K562 (cell line): ENCODE measurements at regions not wholly inside any gene's neighbourhood (a gene's known extent, or its start where the extent isn't known, plus 50 kb on each side); places are given as distances from the start of the nearest gene placed in this dataset.

ENCODE experiments used
- ATAC-seq: fragments of 200-7000 bp; cut with Tn5 transposase; 3 replicates; pipeline ENCODE4 v1.9.1; 2020; ENCODE audit warnings: moderate library complexity
- BruUV-seq: library from RNA; stranded (reverse); fragments of 400-500 nt; replicated peaks from 2 replicates; lab custom pipeline; 2021; lab: Mats Ljungman, UMichigan
- CTCF ChIA-PET: fragments of 300-600 bp; formaldehyde crosslinking; extraction: SDS; loops from one replicate; lab custom pipeline; 2021; ENCODE audit warnings: low intra/inter-chr PET ratio; lab: Yijun Ruan, JAX
- POLR2A ChIA-PET: fragments of 300-600, 350-650 bp; sonication (Branson Sonifier 250); formaldehyde crosslinking; extraction: SDS; loops from one replicate; lab custom pipeline; 2021; ENCODE audit warnings: antibody characterized with exemption, inconsistent platforms; lab: Yijun Ruan, JAX
- DNase-seq, 4 experiments: peaks; one replicate each; pipeline versions ENCODE4 v3.0.0 to v3.0.0-alpha.2; 2011 to 2018; ENCODE audit warnings: low spot score in 3 of 4, mixed read lengths in 3 of 4; ENCODE audit errors: extremely low read depth in 1 of 4
- FAIRE-seq: peaks from 2 replicates; lab custom pipeline; 2011; peaks lifted over from hg19 to GRCh38; lab: Jason Lieb, UNC
- H2AFZ ChIP-seq: 2 replicates; pipeline ENCODE4 v1.6.0; 2011; ENCODE audit warnings: low read depth, low read length, control low read depth, inconsistent platforms
- H3K27ac ChIP-seq: fragments of 200-600 bp; 3 replicates; pipeline ENCODE4 v1.8.0; 2011; ENCODE audit warnings: low read depth, mild to moderate bottlenecking, control low read depth, inconsistent platforms, low read length, moderate library complexity, mixed read lengths; ENCODE audit errors: extremely low read depth
- H3K27me3 ChIP-seq, 2 experiments: fragments of 300-600 bp in 1 of 2; 2 replicates in 1 of 2; 3 replicates in 1 of 2; pipeline versions ENCODE4 v1.6.0 to v1.8.0; 2011; ENCODE audit warnings: inconsistent platforms in 2 of 2, low read length in 2 of 2, mild to moderate bottlenecking in 1 of 2, mixed read lengths in 1 of 2, moderate library complexity in 1 of 2; ENCODE audit not compliant: control insufficient read depth in 2 of 2, insufficient read depth in 2 of 2
- H3K36me3 ChIP-seq: fragments of 300-600 bp; 3 replicates; pipeline ENCODE4 v1.8.0; 2011; ENCODE audit warnings: mild to moderate bottlenecking, low read length, inconsistent platforms; ENCODE audit not compliant: control insufficient read depth, insufficient read depth
- H3K4me1 ChIP-seq, 2 experiments: fragments of 200-600 bp in 1 of 2; replicated peaks in 1 of 2; 2 replicates in 1 of 2; 3 replicates in 1 of 2; pipeline versions ENCODE4 v1.5.1 to v1.8.0; 2011; ENCODE audit warnings: inconsistent platforms in 2 of 2, low read length in 2 of 2, mild to moderate bottlenecking in 1 of 2, mixed read lengths in 1 of 2, moderate library complexity in 1 of 2; ENCODE audit not compliant: control insufficient read depth in 2 of 2, insufficient read depth in 2 of 2
- H3K4me2 ChIP-seq: 2 replicates; pipeline ENCODE4 v1.6.1; 2011; ENCODE audit warnings: low read length, control low read depth, inconsistent platforms, mixed read lengths; ENCODE audit not compliant: insufficient read depth
- H3K4me3 ChIP-seq: fragments of 200-600 bp; sonication (generic), shearing (Covaris generic); 2 replicates; pipeline ENCODE4 v1.5.1; 2016; ENCODE audit warnings: control low read depth, inconsistent platforms
- H3K79me2 ChIP-seq: fragments of 200-600 bp; 3 replicates; pipeline ENCODE4 v1.8.0; 2011; ENCODE audit warnings: low read length, inconsistent platforms; ENCODE audit not compliant: control insufficient read depth, insufficient read depth
- H3K9ac ChIP-seq, 2 experiments: 2 replicates each; pipeline versions ENCODE4 v1.6.0 to v1.6.1; 2011; ENCODE audit warnings: low read depth in 2 of 2, low read length in 2 of 2, control low read depth in 1 of 2, inconsistent platforms in 1 of 2, mild to moderate bottlenecking in 1 of 2, mixed read lengths in 1 of 2; ENCODE audit not compliant: insufficient read depth in 1 of 2
- H3K9me1 ChIP-seq: one replicate; pipeline ENCODE4 v1.6.0; 2011; ENCODE audit warnings: inconsistent platforms, mild to moderate bottlenecking, low read length, moderate library complexity; ENCODE audit not compliant: control insufficient read depth, insufficient read depth
- H3K9me3 ChIP-seq: replicated peaks from 2 replicates; pipeline ENCODE4 v1.5.1; 2011; ENCODE audit warnings: low read depth, low read length, inconsistent platforms; ENCODE audit not compliant: control insufficient read depth, insufficient read depth
- H4K20me1 ChIP-seq: replicated peaks from 2 replicates; pipeline ENCODE4 v1.6.1; 2011; ENCODE audit warnings: low read length, inconsistent platforms, mixed read lengths; ENCODE audit not compliant: control insufficient read depth, insufficient read depth
- CHCHD3 ChIP-seq: fragments of 250-450 bp; sonication (Bioruptor Pico); IDR thresholded peaks from 2 replicates; pipeline ENCODE4 v2.1.2; 2022; ENCODE audit warnings: mild to moderate bottlenecking
- CREB1 ChIP-seq, 2 experiments: sonication (generic) in 1 of 2; formaldehyde crosslinking in 1 of 2; IDR thresholded peaks; 2 replicates each; pipeline versions ENCODE4 v1.6.1 to v1.8.0; 2012 to 2022; ENCODE audit warnings: inconsistent platforms in 1 of 2, mild to moderate bottlenecking in 1 of 2, missing genetic modification reagents in 1 of 2, moderate library complexity in 1 of 2
- ELF2 ChIP-seq: fragments of 250-450 bp; sonication (Bioruptor Pico); IDR thresholded peaks from 2 replicates; pipeline ENCODE4 v1.5.0; 2021; ENCODE audit warnings: mild to moderate bottlenecking
- ELF4 ChIP-seq: fragments of 450-650 bp; formaldehyde crosslinking; IDR thresholded peaks from 2 replicates; pipeline ENCODE4 v1.4.0; 2022; ENCODE audit warnings: missing genetic modification characterization
- MAFK ChIP-seq: IDR thresholded peaks from 2 replicates; pipeline ENCODE4 v1.6.1; 2011; ENCODE audit warnings: low read length, improper control_type of control experiment
- THRB ChIP-seq: fragments of 450-650 bp; formaldehyde crosslinking; conservative IDR thresholded peaks from 2 replicates; pipeline ENCODE4 v1.4.0; 2022; ENCODE audit warnings: mild to moderate bottlenecking, missing genetic modification characterization
- ZNF134 ChIP-seq: fragments of 250-450 bp; sonication (Bioruptor Pico); conservative IDR thresholded peaks from 2 replicates; pipeline ENCODE4 v1.4.0; 2020
- WGBS: fragments of 100-300 bp; shearing (Covaris generic); methylation state at CpG from one replicate; pipeline ENCODE4 v1.1.6; 2016; ENCODE audit warnings: low coverage, mixed read lengths; ENCODE audit not compliant: insufficient coverage; ENCODE audit errors: missing lambda C conversion rate; 5-methylcytosine and 5-hydroxymethylcytosine counted together
- in situ Hi-C: fragments of 300-500 bp; cut with MboI; formaldehyde crosslinking; loops from 4 replicates; pipeline ENCODE4 v1.15.0; 2018; ENCODE audit warnings: inconsistent platforms, mixed read lengths
- intact Hi-C: fragments of 100-400 bp; cut with micrococcal nuclease; formaldehyde crosslinking; loops from 2 replicates; pipeline ENCODE4 v1.14.2; 2022
- TF ChIP-seq, protein P1 (sequence below): fragments of 450-650 bp; IDR thresholded peaks from 2 replicates; pipeline ENCODE4 v1.6.1; 2016; ENCODE audit warnings: antibody characterized with exemption
- TF ChIP-seq, protein P2 (sequence below), 2 experiments: IDR thresholded peaks; 2 replicates each; pipeline ENCODE4 v1.6.1; 2012; ENCODE audit warnings: improper control_type of control experiment in 2 of 2, low read depth in 2 of 2, low read length in 2 of 2, borderline replicate concordance in 1 of 2
- TF ChIP-seq, protein P3 (sequence below): fragments of 250-450 bp; sonication (Bioruptor Pico); IDR thresholded peaks from 2 replicates; pipeline ENCODE4 v1.4.0; 2020; ENCODE audit warnings: mild to moderate bottlenecking

DNA sequence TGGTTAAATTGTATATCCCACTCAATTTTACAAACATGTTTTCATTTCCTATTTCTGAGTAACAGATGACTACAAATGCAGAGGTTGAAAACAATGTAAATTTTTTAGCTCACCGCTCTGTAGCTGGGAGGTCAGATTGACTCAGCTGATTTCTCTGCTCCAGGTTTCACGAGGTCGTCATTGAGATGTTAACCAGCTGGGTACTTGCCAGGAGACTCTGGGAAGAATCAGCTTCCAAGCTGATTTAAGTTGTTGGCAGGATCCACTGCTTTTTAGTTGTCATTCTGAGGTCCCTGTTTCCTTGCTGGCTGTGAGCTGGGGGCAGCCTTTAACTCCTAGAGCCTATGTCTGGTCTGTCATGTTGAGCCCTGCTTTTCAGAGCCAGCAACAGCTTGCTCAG is 864.3 kb upstream of the AGA start:
- H3K4me2 ChIP-seq = no peak overlapping the region
- ChIA-PET CTCF (no interaction called here), POLR2A (no interaction called here)
- no peaks in the 10 kb centered on the region for H3K36me3 ChIP-seq
- BruUV-seq = no TSS peak
- H3K9me3 ChIP-seq = no peaks in the 10 kb centered on the region
- H3K27ac ChIP-seq = no peak overlapping the region
- no peaks in the 10 kb centered on the region for H3K27me3 ChIP-seq
- 3% methylated on average over 3 of the region's 3 CpGs for WGBS
- no peak overlapping the region for H3K4me3 ChIP-seq
- DNase-seq = no peak
- no peak overlapping the region for H3K9ac ChIP-seq
- intact Hi-C loops = no loop called here
- no peak for FAIRE-seq
- H4K20me1 ChIP-seq = no peaks in the 10 kb centered on the region
- H3K9me1 ChIP-seq = no peaks in the 10 kb centered on the region
- no peaks in the 10 kb centered on the region for H3K79me2 ChIP-seq
- in situ Hi-C loops = no loop called here
- no peak overlapping the region for H2AFZ ChIP-seq
- no peak for ATAC-seq
- no peaks in the 10 kb centered on the region for H3K4me1 ChIP-seq
- TF ChIP-seq, protein P1, sequence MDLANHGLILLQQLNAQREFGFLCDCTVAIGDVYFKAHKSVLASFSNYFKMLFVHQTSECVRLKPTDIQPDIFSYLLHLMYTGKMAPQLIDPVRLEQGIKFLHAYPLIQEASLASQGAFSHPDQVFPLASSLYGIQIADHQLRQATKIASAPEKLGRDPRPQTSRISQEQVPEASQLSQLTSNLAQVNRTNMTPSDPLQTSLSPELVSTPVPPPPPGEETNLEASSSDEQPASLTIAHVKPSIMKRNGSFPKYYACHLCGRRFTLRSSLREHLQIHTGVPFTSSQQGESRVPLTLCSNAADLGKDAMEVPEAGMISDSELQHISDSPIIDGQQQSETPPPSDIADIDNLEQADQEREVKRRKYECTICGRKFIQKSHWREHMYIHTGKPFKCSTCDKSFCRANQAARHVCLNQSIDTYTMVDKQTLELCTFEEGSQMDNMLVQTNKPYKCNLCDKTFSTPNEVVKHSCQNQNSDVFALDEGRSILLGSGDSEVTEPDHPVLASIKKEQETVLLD = no peak
- TF ChIP-seq ELF4 (no peak), ZNF134 (CRISPR knock-in tag) (no peak), ELF2 (CRISPR knock-in tag) (no peak), CREB1 (IDR thresholded peaks at IDR 0.05) (no peak), CREB1 (CRISPR knock-in tag; IDR thresholded peaks at IDR 0.05) (no peak), THRB (CRISPR knock-in tag) (no peak), CHCHD3 (CRISPR knock-in tag) (no peak), MAFK (no peak)
- TF ChIP-seq, protein P2, sequence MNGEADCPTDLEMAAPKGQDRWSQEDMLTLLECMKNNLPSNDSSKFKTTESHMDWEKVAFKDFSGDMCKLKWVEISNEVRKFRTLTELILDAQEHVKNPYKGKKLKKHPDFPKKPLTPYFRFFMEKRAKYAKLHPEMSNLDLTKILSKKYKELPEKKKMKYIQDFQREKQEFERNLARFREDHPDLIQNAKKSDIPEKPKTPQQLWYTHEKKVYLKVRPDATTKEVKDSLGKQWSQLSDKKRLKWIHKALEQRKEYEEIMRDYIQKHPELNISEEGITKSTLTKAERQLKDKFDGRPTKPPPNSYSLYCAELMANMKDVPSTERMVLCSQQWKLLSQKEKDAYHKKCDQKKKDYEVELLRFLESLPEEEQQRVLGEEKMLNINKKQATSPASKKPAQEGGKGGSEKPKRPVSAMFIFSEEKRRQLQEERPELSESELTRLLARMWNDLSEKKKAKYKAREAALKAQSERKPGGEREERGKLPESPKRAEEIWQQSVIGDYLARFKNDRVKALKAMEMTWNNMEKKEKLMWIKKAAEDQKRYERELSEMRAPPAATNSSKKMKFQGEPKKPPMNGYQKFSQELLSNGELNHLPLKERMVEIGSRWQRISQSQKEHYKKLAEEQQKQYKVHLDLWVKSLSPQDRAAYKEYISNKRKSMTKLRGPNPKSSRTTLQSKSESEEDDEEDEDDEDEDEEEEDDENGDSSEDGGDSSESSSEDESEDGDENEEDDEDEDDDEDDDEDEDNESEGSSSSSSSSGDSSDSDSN (IDR thresholded peaks at IDR 0.05; ENCODE audit: borderline replicate concordance in 1 of 2, low read depth in 2 of 2, low read length in 2 of 2) = no peak
- TF ChIP-seq, protein P3, sequence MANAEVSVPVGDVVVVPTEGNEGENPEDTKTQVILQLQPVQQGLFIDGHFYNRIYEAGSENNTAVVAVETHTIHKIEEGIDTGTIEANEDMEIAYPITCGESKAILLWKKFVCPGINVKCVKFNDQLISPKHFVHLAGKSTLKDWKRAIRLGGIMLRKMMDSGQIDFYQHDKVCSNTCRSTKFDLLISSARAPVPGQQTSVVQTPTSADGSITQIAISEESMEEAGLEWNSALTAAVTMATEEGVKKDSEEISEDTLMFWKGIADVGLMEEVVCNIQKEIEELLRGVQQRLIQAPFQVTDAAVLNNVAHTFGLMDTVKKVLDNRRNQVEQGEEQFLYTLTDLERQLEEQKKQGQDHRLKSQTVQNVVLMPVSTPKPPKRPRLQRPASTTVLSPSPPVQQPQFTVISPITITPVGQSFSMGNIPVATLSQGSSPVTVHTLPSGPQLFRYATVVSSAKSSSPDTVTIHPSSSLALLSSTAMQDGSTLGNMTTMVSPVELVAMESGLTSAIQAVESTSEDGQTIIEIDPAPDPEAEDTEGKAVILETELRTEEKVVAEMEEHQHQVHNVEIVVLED (CRISPR knock-in tag) = no peak
